Right lobe of liver (tissue), 4 donors: ENCODE measurements at regions not wholly inside any gene's neighbourhood (a gene's known extent, or its start where the extent isn't known, plus 50 kb on each side); places are given as distances from the start of the nearest gene placed in this dataset.

Experiments
- POLR2A ChIP-seq: fragments of 450-650 bp; IDR thresholded peaks from one replicate; pipeline ENCODE4 v1.6.1; 2017; ENCODE audit warnings: antibody characterized with exemption, mild to moderate bottlenecking
- TF ChIP-seq, protein P1 (sequence below), 4 donors: fragments of 200-600 bp in 3 of 4; fragments of 450-650 bp in 1 of 4; IDR thresholded peaks; one replicate each; pipeline versions ENCODE4 v1.5.1 to v1.8.0; 2016 to 2022; ENCODE audit warnings: antibody characterized with exemption in 4 of 4, mild to moderate bottlenecking in 2 of 4
- donor health status: DM: no; HTN: no; CAD: no.
- donor health status: DM: no; HTN: no; CAD: no.
- donor health status: DM: no; HTN: yes; CAD: no.

GRCh38 chr6:147954938-147955337 is 387.7 kb upstream of the SASH1 start:
- TF ChIP-seq, protein P1, sequence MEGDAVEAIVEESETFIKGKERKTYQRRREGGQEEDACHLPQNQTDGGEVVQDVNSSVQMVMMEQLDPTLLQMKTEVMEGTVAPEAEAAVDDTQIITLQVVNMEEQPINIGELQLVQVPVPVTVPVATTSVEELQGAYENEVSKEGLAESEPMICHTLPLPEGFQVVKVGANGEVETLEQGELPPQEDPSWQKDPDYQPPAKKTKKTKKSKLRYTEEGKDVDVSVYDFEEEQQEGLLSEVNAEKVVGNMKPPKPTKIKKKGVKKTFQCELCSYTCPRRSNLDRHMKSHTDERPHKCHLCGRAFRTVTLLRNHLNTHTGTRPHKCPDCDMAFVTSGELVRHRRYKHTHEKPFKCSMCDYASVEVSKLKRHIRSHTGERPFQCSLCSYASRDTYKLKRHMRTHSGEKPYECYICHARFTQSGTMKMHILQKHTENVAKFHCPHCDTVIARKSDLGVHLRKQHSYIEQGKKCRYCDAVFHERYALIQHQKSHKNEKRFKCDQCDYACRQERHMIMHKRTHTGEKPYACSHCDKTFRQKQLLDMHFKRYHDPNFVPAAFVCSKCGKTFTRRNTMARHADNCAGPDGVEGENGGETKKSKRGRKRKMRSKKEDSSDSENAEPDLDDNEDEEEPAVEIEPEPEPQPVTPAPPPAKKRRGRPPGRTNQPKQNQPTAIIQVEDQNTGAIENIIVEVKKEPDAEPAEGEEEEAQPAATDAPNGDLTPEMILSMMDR (IDR thresholded peaks at IDR 0.05), result no peak
- no peak for TF ChIP-seq POLR2A
